Caki2 (cell line): ENCODE measurements at regions not wholly inside any gene's neighbourhood (a gene's known extent, or its start where the extent isn't known, plus 50 kb on each side); places are given as distances from the start of the nearest gene placed in this dataset.
"Not testable (repeated sequence)": the region's sequence is repeated elsewhere in the genome, so short reads cannot be mapped to it uniquely, and the experiment has no call there.

Experiments used
- DNase-seq: peaks from one replicate; pipeline ENCODE4 v3.0.0-alpha.2; 2015; ENCODE audit warnings: low read depth
- in situ Hi-C: cut with HindIII; loops from 2 replicates; pipeline ENCODE4 v1.10.0; 2016; ENCODE audit warnings: low sequenced_read_pairs, low pct_unique_long_range_greater_than_20kb, mixed read lengths

GRCh38 chr3:76245622-76246021, 460.3 kb upstream of the ZNF717 start:
- DNase-seq: no peak
- in situ Hi-C loops: no loop called here

GRCh38 chr3:76264496-76264895, 479.1 kb upstream of the ZNF717 start:
- no peak for DNase-seq

DNA sequence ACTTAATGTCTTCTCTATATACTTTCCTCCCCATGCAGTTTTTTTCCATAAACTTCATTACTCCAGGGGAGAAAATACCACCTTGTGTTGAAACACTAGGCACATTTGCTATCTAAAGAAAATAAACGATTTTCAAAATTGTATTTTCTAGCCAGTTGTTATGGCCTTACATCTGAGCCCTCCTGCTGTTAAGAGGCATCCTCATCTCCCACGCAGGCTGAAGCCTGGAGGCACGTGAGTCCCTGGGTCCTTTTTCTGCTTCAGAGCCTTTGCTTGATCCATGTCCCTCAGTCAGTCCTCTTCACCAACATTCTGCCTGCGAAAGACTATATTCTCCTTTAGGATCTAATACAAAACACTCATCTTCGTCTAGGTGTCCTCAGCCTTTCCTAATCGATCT, 479.6 kb upstream of the ZNF717 start:
- in situ Hi-C loops: no loop called here
- DNase-seq: no peak

More at GRCh38 chr3:76264496-76264895, 479.1 kb upstream of the ZNF717 start:
- in situ Hi-C loops: no loop called here

GRCh38 chr3:76266511-76266910, 481.2 kb upstream of the ZNF717 start:
- DNase-seq: no peak
- in situ Hi-C loops: no loop called here

DNA sequence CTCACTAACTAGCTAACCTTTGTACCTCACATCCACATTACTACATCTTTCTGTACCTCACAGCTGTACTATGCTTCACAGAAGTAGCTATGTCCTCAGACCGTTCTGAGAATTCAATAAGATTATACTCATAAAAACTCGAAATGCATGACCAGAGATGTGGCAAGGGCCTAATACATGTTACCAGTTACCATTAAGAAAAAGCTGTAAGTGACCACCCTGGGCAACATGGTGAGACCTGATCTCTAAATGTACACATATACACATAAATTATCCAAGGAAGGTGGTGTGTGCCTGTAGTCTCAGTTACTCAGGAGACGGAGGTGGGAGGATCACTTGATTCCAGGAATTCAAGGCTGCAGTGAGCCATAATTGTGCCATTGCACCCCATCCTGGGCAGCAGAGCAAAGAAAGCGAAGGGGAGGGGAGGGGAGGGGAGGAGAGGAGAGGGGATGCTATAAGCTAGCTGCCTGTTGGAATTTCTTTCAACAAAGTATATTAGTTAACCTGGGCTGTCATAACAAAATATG, 482.6 kb upstream of the ZNF717 start:
- no peak for DNase-seq
- in situ Hi-C loops: no loop called here

GRCh38 chr3:76293856-76294255, 508.5 kb upstream of the ZNF717 start:
- in situ Hi-C loops: no loop called here
- DNase-seq: no peak

DNA sequence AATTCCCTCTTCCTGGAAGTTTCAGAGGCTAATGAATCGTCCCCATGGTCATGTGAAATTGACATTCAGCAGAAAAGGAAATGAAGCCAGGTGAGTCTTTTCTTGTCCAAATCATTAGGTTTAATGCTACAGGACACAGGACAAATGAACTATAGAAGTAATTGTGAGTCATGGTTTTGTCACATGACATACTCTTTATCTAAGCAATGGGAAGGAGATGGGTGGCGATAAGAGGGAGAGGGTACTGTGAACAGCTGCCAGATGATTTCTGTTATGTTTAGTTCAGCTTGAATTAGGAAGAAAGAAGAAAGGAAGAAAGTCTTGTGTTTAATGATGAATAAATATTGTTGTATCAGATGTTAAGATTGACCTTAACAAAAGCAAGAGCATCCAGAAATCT, 515.4 kb upstream of the ZNF717 start:
- in situ Hi-C loops: no loop called here

GRCh38 chr3:76307556-76307955, 522.2 kb upstream of the ZNF717 start:
- DNase-seq: no peak
- in situ Hi-C loops: no loop called here

More for the DNA sequence above, 515.4 kb upstream of the ZNF717 start:
- DNase-seq: no peak

GRCh38 chr3:76308541-76308940, 523.2 kb upstream of the ZNF717 start:
- DNase-seq: no peak
- in situ Hi-C loops: no loop called here

GRCh38 chr3:76310089-76310488, 524.7 kb upstream of the ZNF717 start:
- no peak for DNase-seq
- in situ Hi-C loops: no loop called here

DNA sequence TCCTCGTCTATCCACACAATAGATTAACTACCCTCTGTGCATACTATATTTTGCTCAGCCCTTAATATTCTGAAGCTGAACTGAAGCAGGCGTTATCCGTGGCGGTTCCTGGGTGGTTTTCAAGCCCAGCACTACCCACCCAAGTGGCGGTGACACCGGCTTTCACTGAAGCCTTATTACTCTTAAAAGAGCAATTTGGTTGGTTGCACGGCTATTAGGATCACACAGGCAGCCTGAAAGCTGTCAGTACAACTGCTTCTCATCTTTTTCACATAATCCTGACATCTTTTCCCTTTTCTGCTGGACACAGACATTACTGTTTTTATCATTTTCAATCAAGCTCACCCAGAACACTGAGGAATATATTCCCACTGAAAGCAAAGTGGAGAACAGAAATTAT, 525.3 kb upstream of the ZNF717 start:
- in situ Hi-C loops: no loop called here
- DNase-seq: no peak

DNA sequence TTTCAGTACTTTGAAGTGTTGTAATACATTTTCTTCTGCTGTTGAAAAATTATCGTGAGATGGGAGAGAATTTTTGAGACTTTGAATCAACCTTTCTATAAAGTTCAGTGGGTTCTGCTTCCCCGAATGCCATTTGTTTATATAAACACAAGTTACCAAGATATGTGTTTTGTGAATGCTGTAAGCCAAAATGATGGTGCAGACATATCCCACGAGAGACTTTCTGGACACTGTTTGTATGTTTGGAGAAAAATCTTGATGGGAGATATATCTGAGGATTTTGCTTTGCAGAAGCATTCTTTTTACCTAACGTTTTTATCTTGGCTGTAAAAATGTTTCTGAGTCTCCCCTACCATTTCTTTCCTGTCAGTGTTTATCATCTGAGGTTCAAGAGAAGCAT, 526.6 kb upstream of the ZNF717 start:
- in situ Hi-C loops: no loop called here
- DNase-seq: no peak

DNA sequence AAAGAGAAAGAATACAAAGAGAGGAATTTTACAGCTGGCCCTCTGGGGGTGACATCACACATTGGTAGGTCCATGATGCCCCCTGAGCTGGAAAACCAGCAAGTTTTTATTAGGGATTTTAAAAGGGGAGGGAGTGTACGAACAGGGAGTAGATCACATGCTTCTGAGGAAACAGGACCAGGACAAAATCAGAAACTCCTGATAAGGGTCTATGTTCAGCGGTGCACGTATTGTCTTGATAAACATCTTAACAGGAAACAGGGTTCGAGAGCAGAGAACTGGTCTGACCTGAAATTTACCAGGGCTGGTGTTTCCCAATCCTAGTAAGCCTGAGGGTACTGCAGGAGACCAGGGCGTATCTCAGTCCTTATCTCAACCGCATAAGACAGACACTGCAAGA, 530.6 kb upstream of the ZNF717 start:
- DNase-seq, in situ Hi-C loops: not testable (repeated sequence)

DNA sequence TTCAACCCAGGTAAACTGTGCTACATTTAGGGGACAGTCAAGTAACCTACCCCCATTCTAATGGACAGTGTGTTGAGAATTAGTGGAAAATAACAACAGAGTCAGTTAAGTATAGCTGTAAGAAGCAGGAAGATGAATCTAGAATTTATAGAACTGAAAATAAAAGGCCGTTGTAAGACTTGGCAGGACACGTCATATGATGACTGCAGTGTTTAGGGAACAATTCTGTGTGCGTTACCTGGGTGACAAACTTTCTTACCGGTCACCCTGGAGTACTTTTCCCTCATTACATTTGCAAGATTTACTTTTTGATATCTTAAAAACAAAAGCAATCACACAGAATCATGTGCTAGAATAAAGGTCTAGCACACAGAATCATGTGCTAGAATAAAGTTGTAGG, 536.3 kb upstream of the ZNF717 start:
- in situ Hi-C loops: no loop called here
- DNase-seq: no peak

GRCh38 chr3:76324101-76324500, 538.8 kb upstream of the ZNF717 start:
- DNase-seq: no peak
- in situ Hi-C loops: no loop called here

- DNase-seq: no peak
- in situ Hi-C loops: no loop called here
Measured at GRCh38 chr3:76345878-76346277, 560.5 kb upstream of the ZNF717 start.

DNA sequence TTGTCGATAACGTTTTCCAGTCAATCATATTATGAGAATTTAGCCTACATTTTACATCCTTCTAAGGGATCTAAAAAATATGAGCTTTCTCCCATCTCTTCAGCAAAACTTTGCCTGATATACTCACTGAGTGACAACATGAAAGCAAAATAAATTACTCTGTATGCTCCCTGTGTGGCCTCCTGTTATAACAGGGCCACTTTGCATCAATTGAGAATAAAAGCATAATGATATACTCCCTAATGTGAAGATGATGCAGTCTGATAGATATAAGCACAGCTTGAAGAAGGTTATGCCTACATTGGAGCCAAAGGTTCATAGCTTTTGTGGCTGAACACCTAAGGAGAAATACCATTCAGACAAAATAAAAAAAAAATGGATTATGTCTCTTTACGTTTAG, 561.3 kb upstream of the ZNF717 start:
- in situ Hi-C loops: no loop called here
- no peak for DNase-seq

DNA sequence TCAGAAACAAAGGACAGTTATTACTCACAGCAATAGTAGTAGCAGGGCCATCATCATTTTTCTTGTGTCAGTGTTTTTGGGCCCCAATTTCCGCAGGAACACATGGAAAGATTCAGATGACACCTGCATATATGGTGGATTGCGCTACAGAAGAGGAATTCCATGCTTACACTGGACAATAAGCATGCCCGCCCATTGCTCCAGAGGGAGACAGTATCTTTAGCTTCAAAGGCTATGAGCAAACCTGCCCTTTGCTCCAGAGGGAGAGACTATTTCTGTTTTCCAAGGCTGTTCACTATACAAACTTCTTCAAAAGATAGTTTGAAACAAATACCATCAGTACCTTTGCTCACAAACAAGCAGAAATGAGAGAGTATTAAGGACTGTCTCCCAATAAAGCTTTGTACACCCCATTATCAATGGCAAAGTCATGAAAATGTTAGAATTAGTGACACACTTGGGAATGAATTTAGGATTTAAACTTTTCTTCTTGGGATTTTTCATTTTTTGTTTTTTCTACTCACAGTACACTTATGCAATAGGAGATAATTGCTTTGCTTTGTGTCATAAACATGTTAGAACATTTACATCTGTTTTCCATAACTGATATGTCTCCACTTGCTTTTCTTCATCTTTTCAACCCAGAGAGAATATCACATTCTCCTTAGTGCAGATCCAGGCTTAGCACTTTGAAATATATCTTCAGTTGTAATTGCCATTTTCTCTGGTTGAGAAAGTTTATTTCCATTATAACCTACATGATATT, 564.5 kb upstream of the ZNF717 start:
- no peak for DNase-seq
- in situ Hi-C loops: no loop called here

DNA sequence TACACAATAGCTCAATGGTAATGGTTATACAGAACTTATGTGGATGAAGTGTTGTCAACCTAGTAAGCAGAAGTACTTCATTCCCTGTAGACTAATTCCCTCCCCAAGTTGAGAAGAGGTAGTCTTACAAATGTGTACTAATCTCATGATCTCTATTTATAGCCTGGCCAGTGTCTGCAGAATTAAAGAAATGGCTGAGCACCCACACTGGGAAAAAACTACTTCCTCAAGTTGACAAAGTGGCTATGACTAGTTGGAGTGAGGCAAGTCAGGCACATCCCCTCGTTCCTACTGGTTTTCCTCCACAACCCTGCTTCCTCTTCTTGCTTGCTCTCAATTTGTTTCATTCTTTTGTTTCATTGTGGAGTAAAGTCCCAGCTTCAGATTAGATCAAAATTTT, 566.7 kb upstream of the ZNF717 start:
- peak; percentile 43 for DNase-seq

More for the DNA sequence above, 566.7 kb upstream of the ZNF717 start:
- in situ Hi-C loops: no loop called here
